ENCODE measurements at regions not wholly inside any gene's neighbourhood (a gene's known extent, or its start where the extent isn't known, plus 50 kb on each side); places are given as distances from the start of the nearest gene placed in this dataset.

- no peak for TF ChIP-seq CTCF (IDR thresholded peaks at IDR 0.05)
- TF ChIP-seq POLR2A (IDR thresholded peaks at IDR 0.05): no peak
Observed at GRCh38 chr1:229985613-229986010, 81.4 kb upstream of the GALNT2 start.

Data from uterus (tissue), 2 donors.